ENCODE measurements at regions not wholly inside any gene's neighbourhood (a gene's known extent, or its start where the extent isn't known, plus 50 kb on each side); places are given as distances from the start of the nearest gene placed in this dataset.

DNA sequence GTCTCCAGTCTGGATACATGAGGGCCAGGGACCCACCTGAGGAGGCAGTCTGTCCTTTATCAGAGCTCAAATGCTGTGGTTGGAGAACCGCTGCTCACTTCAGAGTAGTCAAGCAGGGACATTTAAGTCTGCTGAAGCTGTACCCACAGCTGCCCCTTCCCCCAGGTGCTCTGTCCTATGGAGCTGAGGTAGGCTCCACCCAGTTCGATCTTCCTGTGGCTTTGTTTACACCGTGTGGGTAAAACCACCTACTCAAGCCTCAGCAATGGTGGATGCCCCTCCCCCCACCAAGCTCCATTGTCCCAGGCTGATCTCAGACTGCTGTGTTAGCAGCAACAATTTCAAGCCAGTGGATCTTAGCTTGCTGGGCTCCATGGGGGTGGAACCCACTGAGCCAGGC, 731.4 kb upstream of the HS6ST1 start:
- ChIA-PET CTCF (no interaction called here), POLR2A (no interaction called here)
- WGBS (ENCODE audit: insufficient coverage) = 75% methylated on average over 2 of the region's 3 CpGs
- Histone ChIP-seq H3K27me3 (replicated peaks in 2 of 5; ENCODE audit: control insufficient read depth in 4 of 5, insufficient read depth in 5 of 5, low read length in 4 of 5) (peaks cover 0 to 3% (median 0%) of the 10 kb centered on the region in 5 experiments), H3K4me1 (ENCODE audit: control extremely low read depth in 1 of 4, control insufficient read depth in 4 of 4, insufficient read depth in 4 of 4, low read length in 3 of 4) (peaks cover 0 to 4% (median 0%) of the 10 kb centered on the region in 4 experiments), H3K27ac (ENCODE audit: insufficient read depth in 1 of 2, low read depth in 1 of 2, low read length in 2 of 2, poor library complexity in 1 of 2, severe bottlenecking in 2 of 2) (no peak overlapping the region), H3K4me3 (ENCODE audit: control insufficient read depth in 1 of 7, extremely low read depth in 1 of 7, insufficient read depth in 4 of 7, low read depth in 2 of 7, low read length in 6 of 7) (no peak overlapping the region), H3K9me3 (ENCODE audit: control extremely low read depth in 1 of 5, control insufficient read depth in 4 of 5, insufficient read depth in 2 of 5, low read depth in 1 of 5, low read length in 4 of 5) (no peaks in the 10 kb centered on the region), H3K36me3 (ENCODE audit: control insufficient read depth in 4 of 4, insufficient read depth in 4 of 4, low read length in 3 of 4) (no peaks in the 10 kb centered on the region)
- DNase-seq = no peak

DNA sequence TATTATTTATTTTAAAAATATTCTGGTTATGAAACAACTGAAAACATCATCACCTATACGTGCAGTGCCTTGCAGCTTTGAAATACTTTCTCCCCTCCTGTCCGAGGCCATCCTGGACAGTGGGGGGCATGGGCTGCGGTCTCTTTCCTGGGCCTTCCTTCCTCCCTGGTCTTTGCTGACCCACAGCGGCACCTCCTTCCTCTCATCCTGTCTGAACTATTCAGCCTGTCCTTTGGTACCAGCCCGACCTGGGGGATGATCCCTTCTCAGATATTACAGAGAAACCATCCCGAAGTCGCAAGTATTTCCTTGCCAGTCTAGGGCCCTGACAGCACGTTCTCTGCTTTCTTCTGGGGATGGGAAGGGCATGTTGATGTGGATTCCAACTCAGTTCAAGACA, 736.6 kb upstream of the HS6ST1 start:
- no peaks in the 10 kb centered on the region for H3K9me3 ChIP-seq (ENCODE audit: control extremely low read depth in 1 of 5, control insufficient read depth in 4 of 5, insufficient read depth in 2 of 5, low read depth in 1 of 5, low read length in 4 of 5)
- H3K4me3 ChIP-seq (ENCODE audit: control insufficient read depth in 1 of 7, extremely low read depth in 1 of 7, insufficient read depth in 4 of 7, low read depth in 2 of 7, low read length in 6 of 7) = no peak overlapping the region
- WGBS (ENCODE audit: insufficient coverage) = 97% methylated on average over 7 of the region's 8 CpGs
- ChIA-PET CTCF (no interaction called here), POLR2A (no interaction called here)
- H3K4me1 ChIP-seq (ENCODE audit: control extremely low read depth in 1 of 4, control insufficient read depth in 4 of 4, insufficient read depth in 4 of 4, low read length in 3 of 4) = peaks cover 0 to 4% (median 0%) of the 10 kb centered on the region in 4 experiments
- no peak for DNase-seq
- no peaks in the 10 kb centered on the region for H3K36me3 ChIP-seq (ENCODE audit: control insufficient read depth in 4 of 4, insufficient read depth in 4 of 4, low read length in 3 of 4)
- peaks cover 0 to 3% (median 2%) of the 10 kb centered on the region in 5 experiments for H3K27me3 ChIP-seq (replicated peaks in 2 of 5; ENCODE audit: control insufficient read depth in 4 of 5, insufficient read depth in 5 of 5, low read length in 4 of 5)
- H3K27ac ChIP-seq (ENCODE audit: insufficient read depth in 1 of 2, low read depth in 1 of 2, low read length in 2 of 2, poor library complexity in 1 of 2, severe bottlenecking in 2 of 2) = no peak overlapping the region

DNA sequence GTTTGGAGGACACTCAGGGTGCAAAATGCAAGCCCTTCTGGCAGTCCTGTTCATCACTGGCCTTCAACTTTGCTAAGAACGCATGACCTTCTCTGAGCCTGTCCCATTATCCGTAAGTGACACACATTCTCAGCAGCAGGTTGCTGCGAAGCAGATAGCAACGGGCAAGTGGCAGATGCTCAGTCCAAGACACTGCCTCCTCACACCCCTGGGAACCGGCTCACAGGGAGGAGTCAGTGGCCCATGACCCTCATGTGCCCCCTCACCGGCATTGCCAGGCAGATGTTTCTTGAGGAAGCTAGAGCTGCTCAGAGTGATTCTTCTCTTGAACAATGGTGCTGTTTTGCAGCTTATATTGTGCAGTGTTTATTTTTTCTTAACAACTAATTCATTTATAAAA, 737.2 kb upstream of the HS6ST1 start:
- DNase-seq = no peak
- H3K27me3 ChIP-seq (replicated peaks in 2 of 5; ENCODE audit: control insufficient read depth in 4 of 5, insufficient read depth in 5 of 5, low read length in 4 of 5) = peaks cover 0 to 3% (median 0%) of the 10 kb centered on the region in 5 experiments
- WGBS (ENCODE audit: insufficient coverage) = 93% methylated on average over 6 of the region's 6 CpGs
- ChIA-PET CTCF (no interaction called here), POLR2A (no interaction called here)
- H3K36me3 ChIP-seq (ENCODE audit: control insufficient read depth in 4 of 4, insufficient read depth in 4 of 4, low read length in 3 of 4) = no peaks in the 10 kb centered on the region
- no peak overlapping the region for H3K4me3 ChIP-seq (ENCODE audit: control insufficient read depth in 1 of 7, extremely low read depth in 1 of 7, insufficient read depth in 4 of 7, low read depth in 2 of 7, low read length in 6 of 7)
- no peaks in the 10 kb centered on the region for H3K9me3 ChIP-seq (ENCODE audit: control extremely low read depth in 1 of 5, control insufficient read depth in 4 of 5, insufficient read depth in 2 of 5, low read depth in 1 of 5, low read length in 4 of 5)
- H3K4me1 ChIP-seq (ENCODE audit: control extremely low read depth in 1 of 4, control insufficient read depth in 4 of 4, insufficient read depth in 4 of 4, low read length in 3 of 4) = peaks cover 0 to 4% (median 0%) of the 10 kb centered on the region in 4 experiments
- H3K27ac ChIP-seq (ENCODE audit: insufficient read depth in 1 of 2, low read depth in 1 of 2, low read length in 2 of 2, poor library complexity in 1 of 2, severe bottlenecking in 2 of 2) = no peak overlapping the region

- no peaks in the 10 kb centered on the region for H3K9me3 ChIP-seq (ENCODE audit: control extremely low read depth in 1 of 5, control insufficient read depth in 4 of 5, insufficient read depth in 2 of 5, low read depth in 1 of 5, low read length in 4 of 5)
- no peak for DNase-seq
- peaks cover 0 to 3% (median 0%) of the 10 kb centered on the region in 5 experiments for H3K27me3 ChIP-seq (replicated peaks in 2 of 5; ENCODE audit: control insufficient read depth in 4 of 5, insufficient read depth in 5 of 5, low read length in 4 of 5)
- ChIA-PET CTCF (no interaction called here), POLR2A (no interaction called here)
- no peak overlapping the region for H3K4me3 ChIP-seq (ENCODE audit: control insufficient read depth in 1 of 7, extremely low read depth in 1 of 7, insufficient read depth in 4 of 7, low read depth in 2 of 7, low read length in 6 of 7)
- no peak overlapping the region for H3K27ac ChIP-seq (ENCODE audit: insufficient read depth in 1 of 2, low read depth in 1 of 2, low read length in 2 of 2, poor library complexity in 1 of 2, severe bottlenecking in 2 of 2)
- WGBS (ENCODE audit: insufficient coverage) = 95% methylated on average over 5 of the region's 5 CpGs
- peaks cover 0 to 4% (median 0%) of the 10 kb centered on the region in 4 experiments for H3K4me1 ChIP-seq (ENCODE audit: control extremely low read depth in 1 of 4, control insufficient read depth in 4 of 4, insufficient read depth in 4 of 4, low read length in 3 of 4)
- H3K36me3 ChIP-seq (ENCODE audit: control insufficient read depth in 4 of 4, insufficient read depth in 4 of 4, low read length in 3 of 4) = no peaks in the 10 kb centered on the region
Measured at GRCh38 chr2:129056309-129056958, 737.8 kb upstream of the HS6ST1 start.

- POLR2A ChIA-PET = no interaction called here
- no peaks in the 10 kb centered on the region for H3K36me3 ChIP-seq (ENCODE audit: control insufficient read depth in 4 of 4, insufficient read depth in 4 of 4, low read length in 3 of 4)
- CTCF ChIA-PET = no interaction called here
- H3K27me3 ChIP-seq (replicated peaks in 2 of 5; ENCODE audit: control insufficient read depth in 4 of 5, insufficient read depth in 5 of 5, low read length in 4 of 5) = peaks cover 0 to 3% (median 0%) of the 10 kb centered on the region in 5 experiments
- H3K4me3 ChIP-seq (ENCODE audit: control insufficient read depth in 1 of 7, extremely low read depth in 1 of 7, insufficient read depth in 4 of 7, low read depth in 2 of 7, low read length in 6 of 7) = no peak overlapping the region
- H3K9me3 ChIP-seq (ENCODE audit: control extremely low read depth in 1 of 5, control insufficient read depth in 4 of 5, insufficient read depth in 2 of 5, low read depth in 1 of 5, low read length in 4 of 5) = no peaks in the 10 kb centered on the region
- H3K4me1 ChIP-seq (ENCODE audit: control extremely low read depth in 1 of 4, control insufficient read depth in 4 of 4, insufficient read depth in 4 of 4, low read length in 3 of 4) = peaks cover 0 to 4% (median 0%) of the 10 kb centered on the region in 4 experiments
- no peak overlapping the region for H3K27ac ChIP-seq (ENCODE audit: insufficient read depth in 1 of 2, low read depth in 1 of 2, low read length in 2 of 2, poor library complexity in 1 of 2, severe bottlenecking in 2 of 2)
- no peak for DNase-seq
- 94% methylated on average over 2 of the region's 2 CpGs for WGBS (ENCODE audit: insufficient coverage)
Measured at GRCh38 chr2:129056959-129057317, 738.3 kb upstream of the HS6ST1 start.

DNA sequence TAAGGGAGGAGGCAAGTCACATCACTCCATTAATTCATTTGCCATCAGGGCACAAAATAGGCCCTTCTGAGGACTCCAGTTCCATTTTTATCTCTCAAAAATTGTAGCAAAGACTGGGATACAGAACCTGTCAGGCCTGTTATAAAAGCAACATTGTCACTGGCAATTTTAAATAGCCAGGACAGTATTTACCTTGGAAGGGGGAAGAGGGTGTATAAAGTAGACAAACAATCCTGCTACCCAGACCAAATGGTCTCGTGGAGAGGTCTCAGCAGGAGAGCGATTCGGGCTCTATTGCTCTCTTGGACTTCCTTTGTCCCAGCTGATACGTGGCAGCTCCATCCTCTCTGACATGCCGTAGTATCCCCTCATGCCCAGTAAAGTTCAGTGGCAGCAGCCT, 740.3 kb upstream of the HS6ST1 start:
- POLR2A ChIA-PET = no interaction called here
- CTCF ChIA-PET = no interaction called here

GRCh38 chr2:129059476-129059875, 740.8 kb upstream of the HS6ST1 start:
- H3K27me3 ChIP-seq (replicated peaks in 2 of 5; ENCODE audit: control insufficient read depth in 4 of 5, insufficient read depth in 5 of 5, low read length in 4 of 5) = peaks cover 0 to 2% (median 0%) of the 10 kb centered on the region in 5 experiments
- CTCF ChIA-PET = no interaction called here
- H3K4me3 ChIP-seq (ENCODE audit: control insufficient read depth in 1 of 7, extremely low read depth in 1 of 7, insufficient read depth in 4 of 7, low read depth in 2 of 7, low read length in 6 of 7) = no peak overlapping the region
- no peaks in the 10 kb centered on the region for H3K4me1 ChIP-seq (ENCODE audit: control extremely low read depth in 1 of 4, control insufficient read depth in 4 of 4, insufficient read depth in 4 of 4, low read length in 3 of 4)
- POLR2A ChIA-PET = no interaction called here
- H3K9me3 ChIP-seq (ENCODE audit: control extremely low read depth in 1 of 5, control insufficient read depth in 4 of 5, insufficient read depth in 2 of 5, low read depth in 1 of 5, low read length in 4 of 5) = no peaks in the 10 kb centered on the region
- DNase-seq = no peak
- no peak overlapping the region for H3K27ac ChIP-seq (ENCODE audit: insufficient read depth in 1 of 2, low read depth in 1 of 2, low read length in 2 of 2, poor library complexity in 1 of 2, severe bottlenecking in 2 of 2)
- 100% methylated on average over 4 of the region's 7 CpGs for WGBS (ENCODE audit: insufficient coverage)
- H3K36me3 ChIP-seq (ENCODE audit: control insufficient read depth in 4 of 4, insufficient read depth in 4 of 4, low read length in 3 of 4) = no peaks in the 10 kb centered on the region

More for the DNA sequence above, 740.3 kb upstream of the HS6ST1 start:
- Histone ChIP-seq H3K4me3 (ENCODE audit: control insufficient read depth in 1 of 7, extremely low read depth in 1 of 7, insufficient read depth in 4 of 7, low read depth in 2 of 7, low read length in 6 of 7) (no peak overlapping the region), H3K4me1 (ENCODE audit: control extremely low read depth in 1 of 4, control insufficient read depth in 4 of 4, insufficient read depth in 4 of 4, low read length in 3 of 4) (no peaks in the 10 kb centered on the region), H3K27ac (ENCODE audit: insufficient read depth in 1 of 2, low read depth in 1 of 2, low read length in 2 of 2, poor library complexity in 1 of 2, severe bottlenecking in 2 of 2) (no peak overlapping the region), H3K27me3 (replicated peaks in 2 of 5; ENCODE audit: control insufficient read depth in 4 of 5, insufficient read depth in 5 of 5, low read length in 4 of 5) (peaks cover 0 to 3% (median 0%) of the 10 kb centered on the region in 5 experiments), H3K36me3 (ENCODE audit: control insufficient read depth in 4 of 4, insufficient read depth in 4 of 4, low read length in 3 of 4) (no peaks in the 10 kb centered on the region), H3K9me3 (ENCODE audit: control extremely low read depth in 1 of 5, control insufficient read depth in 4 of 5, insufficient read depth in 2 of 5, low read depth in 1 of 5, low read length in 4 of 5) (no peaks in the 10 kb centered on the region)
- WGBS (ENCODE audit: insufficient coverage) = 96% methylated on average over 5 of the region's 5 CpGs
- no peak for DNase-seq
